SK-N-DZ (cell line): ENCODE measurements at regions not wholly inside any gene's neighbourhood (a gene's known extent, or its start where the extent isn't known, plus 50 kb on each side); places are given as distances from the start of the nearest gene placed in this dataset.
"Not testable (repeated sequence)": the region's sequence is repeated elsewhere in the genome, so short reads cannot be mapped to it uniquely, and the experiment has no call there.

Experiments used
- DNase-seq: peaks from one replicate; pipeline ENCODE4 v3.0.0-alpha.2; 2015; ENCODE audit warnings: low spot score

DNA sequence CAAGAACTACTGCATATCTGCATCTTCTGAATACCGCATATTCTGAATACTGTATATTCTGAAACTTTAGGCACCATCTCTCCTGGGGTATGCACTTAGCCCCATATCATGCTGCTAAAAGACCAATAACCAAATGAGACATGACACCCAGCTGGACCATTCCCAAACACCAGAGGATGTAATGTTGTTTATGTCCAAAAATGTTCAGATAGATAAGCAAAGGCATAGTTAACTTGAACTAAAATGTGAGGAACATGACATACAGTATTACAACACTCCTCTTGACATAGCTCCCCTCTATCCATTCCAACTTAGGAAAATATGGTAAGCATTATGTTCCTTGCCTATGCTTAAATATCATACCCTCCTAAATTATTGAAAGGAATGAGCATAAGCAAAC, 127.3 kb downstream of the TENT5A start:
- no peak for DNase-seq

DNA sequence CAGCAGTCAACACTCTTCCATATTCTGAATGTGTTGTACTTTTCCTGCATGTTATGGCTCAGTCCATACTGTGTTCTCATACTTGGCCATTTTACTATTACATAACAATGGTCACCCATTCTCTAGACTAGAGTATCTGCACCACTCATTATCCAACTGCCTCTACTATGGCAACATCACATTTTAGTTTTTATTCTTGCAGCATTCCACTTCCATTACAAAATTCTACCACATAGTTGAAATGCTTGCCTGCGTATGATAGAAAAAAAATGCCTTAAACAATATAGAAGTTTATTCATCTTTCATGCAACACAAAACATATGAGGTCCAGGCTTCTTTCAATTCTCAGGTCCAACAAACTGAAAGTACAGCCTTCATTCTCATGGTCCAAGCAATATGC, 128.0 kb downstream of the TENT5A start:
- no peak for DNase-seq

- DNase-seq, result no peak
Measured at GRCh38 chr6:81623106-81623759, 129.2 kb downstream of the TENT5A start.

DNA sequence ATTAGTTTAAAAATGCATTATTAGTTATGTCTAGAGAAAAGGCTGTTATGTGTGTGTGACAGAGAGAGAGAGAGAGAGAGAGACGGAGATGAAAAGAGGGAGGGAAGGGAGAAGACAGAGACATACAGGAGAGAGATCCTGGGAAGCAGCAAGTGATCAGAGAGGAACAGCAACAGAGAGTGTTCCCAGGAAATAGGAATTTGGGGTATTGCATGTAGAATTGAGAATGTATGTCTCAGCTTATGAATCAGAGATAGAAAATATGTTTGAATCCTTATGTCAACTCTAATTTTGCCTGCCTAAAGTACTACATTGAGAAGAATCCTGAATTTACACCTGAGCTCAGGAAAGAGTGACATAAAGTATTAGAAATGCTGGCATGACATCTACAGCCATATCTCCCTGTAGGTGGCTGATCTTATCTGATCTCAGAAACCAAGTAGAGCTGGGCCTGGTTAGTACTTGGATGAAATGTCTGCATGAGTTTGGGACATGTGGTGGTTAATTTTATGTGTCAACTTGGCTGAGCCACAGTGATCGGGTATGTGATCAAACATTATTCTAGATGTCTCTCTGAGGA, 130.6 kb downstream of the TENT5A start:
- DNase-seq, result no peak

DNA sequence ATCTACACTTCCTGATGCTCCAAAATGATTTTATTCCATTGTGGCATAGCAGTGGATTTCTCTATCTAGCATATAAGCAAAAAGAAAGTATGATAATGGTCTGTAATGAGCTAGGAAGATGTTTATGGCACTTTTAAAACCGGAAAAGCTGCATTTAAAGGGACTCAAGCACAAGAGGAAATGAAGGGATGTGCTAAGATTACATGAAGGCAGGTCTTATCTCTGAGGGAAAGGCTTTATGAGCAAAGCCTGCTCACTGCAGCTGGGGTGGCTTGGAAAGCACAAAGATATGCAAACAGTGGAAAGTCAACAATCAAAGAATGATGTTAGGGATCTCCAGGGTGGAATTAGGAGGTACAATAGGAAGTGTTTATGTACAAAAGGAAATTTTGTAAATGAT, 138.2 kb downstream of the TENT5A start:
- DNase-seq, result no peak

DNA sequence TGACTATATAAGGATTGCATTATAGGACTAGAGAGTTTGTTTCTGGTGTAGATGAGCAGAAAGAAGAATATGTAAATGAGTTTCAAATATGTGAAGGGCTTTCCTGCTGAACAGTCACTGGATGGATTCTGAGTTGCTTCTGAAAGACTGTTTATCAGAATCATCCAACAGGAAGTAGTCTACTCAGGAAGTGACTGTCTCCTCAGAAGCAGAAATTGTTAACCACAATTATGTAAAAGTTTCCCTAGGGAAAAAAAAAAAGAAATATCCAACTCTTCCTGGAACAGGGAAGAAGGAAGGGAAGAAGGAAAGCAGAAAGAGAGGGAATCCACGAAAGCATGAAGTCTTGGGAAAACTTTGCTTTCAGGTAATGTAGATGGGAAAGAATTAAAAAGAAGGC, 138.9 kb downstream of the TENT5A start:
- no peak for DNase-seq

- DNase-seq, result no peak
Measured at GRCh38 chr6:81612136-81612535, 140.3 kb downstream of the TENT5A start.

DNA sequence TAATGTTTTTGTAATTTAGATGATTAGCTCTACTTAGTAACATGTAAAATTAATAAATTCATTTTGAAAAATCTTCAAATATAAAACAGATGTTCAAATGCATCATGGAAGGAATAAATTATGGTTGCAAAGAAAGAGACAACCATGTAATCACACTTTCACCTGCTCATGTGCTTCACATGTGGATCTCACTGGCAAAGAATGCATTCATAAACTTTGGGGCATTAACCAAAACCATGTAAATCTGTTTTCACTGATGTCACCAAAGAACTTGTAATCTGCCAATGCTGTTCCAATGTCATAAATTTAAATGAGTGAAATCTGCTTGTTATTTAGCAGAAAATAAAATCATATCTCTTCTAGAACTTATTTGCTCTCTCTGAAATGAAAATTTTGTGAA, 142.7 kb downstream of the TENT5A start:
- no peak for DNase-seq

DNA sequence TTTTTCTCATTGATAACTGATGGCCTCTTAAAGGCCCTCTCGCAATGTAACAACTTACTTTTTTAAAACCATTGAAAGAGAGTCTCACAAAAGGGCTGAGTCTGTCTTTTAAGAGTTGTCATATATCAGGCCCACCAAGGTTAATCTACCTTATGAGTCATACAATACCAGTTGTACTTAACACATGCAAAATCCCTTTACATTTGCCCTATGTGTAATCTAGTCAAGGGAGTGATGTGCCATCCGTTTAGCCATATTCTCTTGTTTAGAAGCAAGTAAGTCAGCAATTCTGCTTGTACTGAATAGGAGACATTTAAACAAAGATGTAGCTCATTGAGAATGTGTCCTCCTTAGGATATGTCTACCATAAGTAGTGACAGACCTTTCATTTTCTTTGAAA, 143.7 kb downstream of the TENT5A start:
- no peak for DNase-seq

DNA sequence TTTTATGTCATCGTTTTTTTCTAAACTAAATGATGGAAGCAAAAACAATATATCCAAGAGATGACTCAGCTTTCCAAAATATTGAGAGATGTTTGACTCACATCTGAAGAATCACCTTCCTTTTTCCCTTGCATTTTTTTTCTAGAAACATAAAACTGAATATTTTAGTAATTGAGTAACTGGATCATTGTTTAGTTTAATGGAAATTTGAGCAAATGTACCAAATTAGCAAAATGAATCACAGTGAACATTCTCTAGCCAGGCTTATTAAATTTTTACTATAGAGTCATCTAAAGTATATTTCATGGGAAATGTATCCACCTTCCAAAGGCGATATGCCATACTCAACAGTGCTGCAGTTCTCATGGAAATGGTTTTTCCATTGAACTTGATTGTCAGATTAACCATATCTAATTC, 145.5 kb downstream of the TENT5A start:
- DNase-seq, result no peak

DNA sequence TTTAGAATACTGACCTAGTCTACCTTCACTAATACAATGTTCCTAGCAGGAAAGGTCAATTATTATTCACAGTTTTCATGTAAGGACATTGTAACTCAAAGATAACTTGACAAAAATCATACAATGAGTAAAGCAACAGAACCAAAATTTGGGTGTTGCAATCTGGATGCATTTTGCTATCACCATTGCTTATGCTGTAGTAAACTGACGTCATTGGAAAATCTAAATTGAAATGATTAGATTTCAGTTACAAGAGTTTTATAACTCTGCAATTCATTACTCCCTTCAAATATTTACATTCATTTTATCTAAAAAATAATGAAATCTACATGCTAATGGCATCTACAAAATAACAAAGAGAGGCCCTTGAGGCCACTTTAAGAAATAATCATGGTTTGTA, 147.0 kb downstream of the TENT5A start:
- DNase-seq, result no peak

DNA sequence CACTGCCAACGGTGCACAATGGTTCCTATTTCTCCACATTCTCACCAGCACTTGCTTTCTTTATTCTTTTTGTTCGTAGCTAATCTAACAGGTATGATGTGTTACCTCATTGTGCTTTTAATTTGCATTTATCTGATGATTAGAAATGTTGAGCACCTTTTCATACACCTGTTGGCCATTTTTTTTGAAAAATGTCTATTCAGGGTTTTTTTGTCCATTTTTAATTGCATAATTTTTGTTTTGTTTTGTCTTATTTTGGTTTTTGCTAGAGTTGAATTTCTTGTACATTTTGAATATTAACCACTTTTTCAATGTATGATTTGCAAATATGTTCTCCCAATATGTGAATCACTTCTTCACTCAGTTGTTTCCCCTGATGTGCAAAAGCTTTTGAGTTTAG, 150.6 kb downstream of the TENT5A start:
- DNase-seq, result no peak

DNA sequence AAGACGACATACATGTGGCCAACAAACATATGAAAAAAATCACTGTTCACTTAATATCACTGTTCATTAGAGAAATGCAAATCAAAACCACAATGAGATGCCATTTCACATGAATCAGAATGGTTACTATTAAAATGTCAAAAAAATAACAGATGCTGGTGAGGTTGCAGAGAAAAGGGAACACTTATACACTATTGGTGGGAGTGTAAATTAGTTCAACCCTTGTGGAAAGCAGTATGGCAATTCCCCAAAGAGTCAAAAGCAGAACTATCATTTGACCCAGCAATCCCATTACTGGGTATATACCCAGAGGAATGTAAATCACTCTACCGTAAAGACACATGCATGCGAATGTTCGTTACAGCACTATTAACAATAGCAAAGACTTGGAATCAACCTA, 152.0 kb downstream of the TENT5A start:
- DNase-seq, result not testable (repeated sequence)

- no peak for DNase-seq
Measured at GRCh38 chr6:81594501-81594900, 158.0 kb downstream of the TENT5A start.

- no peak for DNase-seq
Measured at GRCh38 chr6:81590314-81590691, 162.2 kb downstream of the TENT5A start.

DNA sequence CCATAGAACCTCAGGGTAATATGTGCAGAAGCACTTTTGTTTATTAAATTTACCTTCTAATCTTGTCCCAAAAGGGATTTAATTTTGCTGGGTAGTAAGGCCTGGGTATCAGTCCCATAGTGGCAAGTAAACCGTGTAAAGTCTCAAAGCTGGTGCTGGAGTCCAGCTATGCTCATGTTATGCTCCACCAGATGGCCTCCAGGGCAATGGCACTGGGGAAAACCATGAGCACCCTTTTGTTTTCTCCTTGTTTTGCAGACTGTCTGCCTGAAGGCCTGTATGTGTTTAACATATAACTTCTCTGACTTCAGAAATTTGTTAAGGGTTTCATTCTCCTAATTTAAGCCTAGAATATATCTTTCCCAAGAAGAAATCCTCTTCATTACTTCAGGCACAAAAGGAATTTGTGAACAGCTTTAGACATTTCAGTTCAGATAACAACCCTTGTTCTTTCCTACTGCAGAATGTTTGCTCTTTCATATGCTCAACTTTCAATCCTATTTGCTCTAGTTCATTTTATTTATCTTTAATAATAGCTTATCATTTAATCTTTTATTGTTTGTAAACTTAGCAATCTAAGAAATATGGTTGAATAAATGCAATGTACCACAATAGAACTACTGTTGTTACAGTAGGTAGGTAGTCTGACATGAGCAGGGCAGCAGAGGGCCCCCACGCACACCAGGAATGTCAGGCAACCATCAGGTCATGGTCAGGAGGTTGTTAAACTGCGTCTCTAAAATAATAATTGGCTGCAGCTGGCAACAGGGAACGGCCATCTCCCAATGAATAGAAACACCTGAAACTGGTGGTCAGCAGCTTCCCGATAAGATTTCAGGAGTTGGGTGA, 162.8 kb downstream of the TENT5A start:
- peak; percentile 7 for DNase-seq

- DNase-seq, result not testable (repeated sequence)
Measured at GRCh38 chr6:81585686-81586085, 166.8 kb downstream of the TENT5A start.

- DNase-seq, result not testable (repeated sequence)
Measured at GRCh38 chr6:81584156-81584555, 168.3 kb downstream of the TENT5A start.

- no peak for DNase-seq
Measured at GRCh38 chr6:81575442-81575841, 177.0 kb downstream of the TENT5A start.

- no peak for DNase-seq
Measured at GRCh38 chr6:81572020-81572419, 180.5 kb downstream of the TENT5A start.

DNA sequence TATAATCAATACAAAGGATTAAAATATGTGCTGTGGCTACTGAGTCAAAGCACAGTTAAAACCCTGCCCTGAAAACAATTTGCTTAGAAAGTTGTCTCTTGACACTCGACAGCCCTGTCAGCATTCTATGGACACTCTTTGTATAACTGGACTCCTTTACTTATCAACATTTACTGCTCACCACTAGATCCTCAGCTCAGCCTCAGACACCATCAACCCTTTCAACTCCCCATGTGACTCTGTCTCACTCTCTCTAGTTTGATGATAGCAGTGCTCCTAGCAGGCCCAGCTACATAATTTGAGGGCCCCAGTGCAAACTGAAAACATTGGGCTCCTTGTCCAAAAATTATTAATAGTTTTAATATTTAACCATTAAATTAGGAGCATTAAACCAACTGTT, 181.8 kb downstream of the TENT5A start:
- DNase-seq, result no peak

DNA sequence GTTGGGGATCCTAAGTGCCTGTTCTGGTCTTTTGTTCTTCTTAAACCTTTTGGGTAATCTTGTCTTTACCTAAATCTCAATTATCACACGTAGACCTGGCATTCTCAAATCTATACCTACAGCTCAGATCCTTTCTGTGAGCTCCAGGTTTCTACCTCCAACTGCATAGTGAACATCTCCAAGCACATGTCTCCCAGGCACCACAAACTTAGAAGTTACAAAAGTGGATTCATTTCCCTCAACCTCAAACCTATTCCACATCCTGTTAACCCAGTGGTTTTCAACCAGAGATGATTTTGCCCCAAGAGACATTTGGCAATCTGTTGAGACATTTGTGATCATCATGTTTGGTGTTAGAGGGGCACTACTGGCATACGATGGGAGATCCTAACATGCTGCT, 183.5 kb downstream of the TENT5A start:
- no peak for DNase-seq

DNA sequence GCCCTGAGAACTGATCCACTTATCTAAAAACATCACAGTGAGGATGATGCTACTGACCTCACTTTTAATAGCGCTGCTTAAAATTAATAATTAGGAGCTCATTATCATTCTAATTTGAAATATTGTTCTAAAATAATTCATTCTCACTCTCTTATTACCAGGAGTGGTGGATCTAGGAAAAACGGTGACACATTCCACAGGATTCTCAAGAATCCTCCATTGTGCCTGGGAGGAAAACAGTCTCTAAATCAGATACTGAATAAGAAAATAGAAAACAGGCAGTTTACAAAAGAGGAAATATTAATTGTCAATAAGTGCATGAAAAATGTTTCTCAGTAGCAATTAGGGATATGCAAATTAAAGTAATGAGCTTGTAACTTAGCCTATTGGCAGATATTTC, 187.4 kb downstream of the TENT5A start:
- no peak for DNase-seq
